Keratinocyte (primary cell): ENCODE measurements at regions not wholly inside any gene's neighbourhood (a gene's known extent, or its start where the extent isn't known, plus 50 kb on each side); places are given as distances from the start of the nearest gene placed in this dataset.

Source experiments
- DNase-seq: peaks from one replicate; pipeline ENCODE4 v3.0.0-alpha.2; 2011; ENCODE audit warnings: low read depth, missing footprints, low spot score
- FAIRE-seq: peaks from 2 replicates; lab custom pipeline; 2011; peaks lifted over from hg19 to GRCh38; lab: Jason Lieb, UNC
- H2AFZ ChIP-seq: 2 replicates; pipeline ENCODE4 v1.6.0; 2012; ENCODE audit warnings: low read length, control low read depth, inconsistent platforms; ENCODE audit not compliant: control insufficient read depth
- H3K27ac ChIP-seq: 2 replicates; pipeline ENCODE4 v1.5.1; 2011; ENCODE audit warnings: low read length; ENCODE audit not compliant: control insufficient read depth, insufficient read depth
- H3K27me3 ChIP-seq: 3 replicates; pipeline ENCODE4 v1.6.0; 2011; ENCODE audit warnings: low read length; ENCODE audit not compliant: control insufficient read depth, insufficient read depth; ENCODE audit errors: extremely low read depth
- H3K36me3 ChIP-seq, 2 experiments: 2 replicates in 1 of 2; 3 replicates in 1 of 2; pipeline ENCODE4 v1.5.1; 2011; ENCODE audit warnings: low read length in 2 of 2, mild to moderate bottlenecking in 1 of 2; ENCODE audit not compliant: control insufficient read depth in 2 of 2, insufficient read depth in 2 of 2; ENCODE audit errors: extremely low read depth in 1 of 2
- H3K4me1 ChIP-seq: 3 replicates; pipeline ENCODE4 v1.5.1; 2011; ENCODE audit warnings: low read length; ENCODE audit not compliant: control insufficient read depth, insufficient read depth; ENCODE audit errors: extremely low read depth
- H3K4me2 ChIP-seq: 3 replicates; pipeline ENCODE4 v1.6.0; 2011; ENCODE audit warnings: low read depth, low read length; ENCODE audit not compliant: control insufficient read depth, insufficient read depth; ENCODE audit errors: extremely low read depth
- H3K4me3 ChIP-seq, 3 experiments: fragments of 200-600 bp in 1 of 3; sonication (generic) in 1 of 3; 2 replicates in 2 of 3; 3 replicates in 1 of 3; pipeline ENCODE4 v1.5.1; 2011 to 2016; ENCODE audit warnings: low read length in 3 of 3, mild to moderate bottlenecking in 3 of 3, control low read depth in 2 of 3, inconsistent platforms in 1 of 3, low read depth in 1 of 3, mixed read lengths in 1 of 3, mixed run types in 1 of 3, moderate library complexity in 1 of 3; ENCODE audit not compliant: control insufficient read depth in 2 of 3, insufficient read depth in 2 of 3; ENCODE audit errors: extremely low read depth in 1 of 3
- H3K79me2 ChIP-seq: 2 replicates; pipeline ENCODE4 v1.6.0; 2012; ENCODE audit warnings: low read length; ENCODE audit not compliant: control insufficient read depth, insufficient read depth
- H3K9ac ChIP-seq: 3 replicates; pipeline ENCODE4 v1.6.0; 2011; ENCODE audit warnings: low read length; ENCODE audit not compliant: control insufficient read depth, insufficient read depth; ENCODE audit errors: extremely low read depth
- H3K9me1 ChIP-seq: 3 replicates; pipeline ENCODE4 v1.6.0; 2011; ENCODE audit warnings: low read length; ENCODE audit not compliant: control insufficient read depth, insufficient read depth; ENCODE audit errors: extremely low read depth
- H3K9me3 ChIP-seq: 2 replicates; pipeline ENCODE4 v1.5.1; 2012; ENCODE audit warnings: low read depth, low read length; ENCODE audit not compliant: control insufficient read depth
- H4K20me1 ChIP-seq: 3 replicates; pipeline ENCODE4 v1.6.0; 2011; ENCODE audit warnings: low read length; ENCODE audit not compliant: control insufficient read depth, insufficient read depth; ENCODE audit errors: extremely low read depth
- EZH2 ChIP-seq: IDR thresholded peaks from one replicate; pipeline ENCODE4 v1.6.1; 2012; ENCODE audit warnings: inconsistent platforms, mild to moderate bottlenecking, low read length, moderate library complexity
- dilution Hi-C: fragments of 300-500 bp; cut with MboI; formaldehyde crosslinking; loops from one replicate; pipeline ENCODE4 v1.7.0; 2020; ENCODE audit warnings: low sequenced_read_pairs; ENCODE audit not compliant: extremely low pct_ligation_motif_present
- TF ChIP-seq, protein P1 (sequence below), 3 experiments: IDR thresholded peaks in 1 of 3; conservative IDR thresholded peaks in 1 of 3; optimal IDR thresholded peaks in 1 of 3; 2 replicates in 2 of 3; 3 replicates in 1 of 3; pipeline versions ENCODE3 to v1.5.1; 2011; ENCODE audit warnings: low read length in 3 of 3, mild to moderate bottlenecking in 3 of 3, moderate library complexity in 2 of 3, control low read depth in 1 of 3, inconsistent platforms in 1 of 3; ENCODE audit not compliant: insufficient read depth in 2 of 3; ENCODE audit errors: extremely low read depth in 1 of 3

DNA sequence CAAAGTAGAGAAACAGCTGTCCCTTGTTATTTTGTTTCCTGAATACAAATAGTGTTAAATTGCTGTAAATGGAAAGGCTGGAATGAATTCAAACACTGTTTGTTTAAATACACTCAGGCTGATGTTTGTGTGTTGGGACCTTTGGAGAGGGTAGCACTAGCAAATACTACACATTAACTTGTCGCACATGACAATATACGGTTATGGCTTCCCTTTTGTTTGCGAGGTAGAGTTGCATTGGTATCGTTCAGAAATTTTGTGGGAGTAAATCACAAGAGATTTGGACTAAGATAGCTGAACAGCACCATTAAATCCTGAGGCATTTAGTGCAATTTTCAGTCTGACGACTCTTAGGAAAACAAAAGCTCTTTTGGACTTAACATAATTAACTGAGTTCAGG is 213.0 kb upstream of the ROBO2 start:
- Histone ChIP-seq H2AFZ (no peak overlapping the region), H3K27me3 (no peaks in the 10 kb centered on the region), H3K4me1 (no peaks in the 10 kb centered on the region), H3K9ac (no peak overlapping the region), H4K20me1 (no peaks in the 10 kb centered on the region), H3K79me2 (no peaks in the 10 kb centered on the region), H3K9me1 (no peaks in the 10 kb centered on the region), H3K9me3 (no peaks in the 10 kb centered on the region), H3K27ac (no peak overlapping the region), H3K4me2 (no peak overlapping the region), H3K36me3 (no peaks in the 10 kb centered on the region), H3K4me3 (no peak overlapping the region)
- FAIRE-seq = no peak
- no peak for TF ChIP-seq EZH2
- TF ChIP-seq, protein P1, sequence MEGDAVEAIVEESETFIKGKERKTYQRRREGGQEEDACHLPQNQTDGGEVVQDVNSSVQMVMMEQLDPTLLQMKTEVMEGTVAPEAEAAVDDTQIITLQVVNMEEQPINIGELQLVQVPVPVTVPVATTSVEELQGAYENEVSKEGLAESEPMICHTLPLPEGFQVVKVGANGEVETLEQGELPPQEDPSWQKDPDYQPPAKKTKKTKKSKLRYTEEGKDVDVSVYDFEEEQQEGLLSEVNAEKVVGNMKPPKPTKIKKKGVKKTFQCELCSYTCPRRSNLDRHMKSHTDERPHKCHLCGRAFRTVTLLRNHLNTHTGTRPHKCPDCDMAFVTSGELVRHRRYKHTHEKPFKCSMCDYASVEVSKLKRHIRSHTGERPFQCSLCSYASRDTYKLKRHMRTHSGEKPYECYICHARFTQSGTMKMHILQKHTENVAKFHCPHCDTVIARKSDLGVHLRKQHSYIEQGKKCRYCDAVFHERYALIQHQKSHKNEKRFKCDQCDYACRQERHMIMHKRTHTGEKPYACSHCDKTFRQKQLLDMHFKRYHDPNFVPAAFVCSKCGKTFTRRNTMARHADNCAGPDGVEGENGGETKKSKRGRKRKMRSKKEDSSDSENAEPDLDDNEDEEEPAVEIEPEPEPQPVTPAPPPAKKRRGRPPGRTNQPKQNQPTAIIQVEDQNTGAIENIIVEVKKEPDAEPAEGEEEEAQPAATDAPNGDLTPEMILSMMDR (optimal IDR thresholded peaks at IDR 0.05 in 1 of 3, IDR thresholded peaks at IDR 0.05 in 1 of 3, conservative IDR thresholded peaks at IDR 0.05 in 1 of 3; ENCODE audit: extremely low read depth in 1 of 3, insufficient read depth in 2 of 3, low read length in 3 of 3) = no peak
- dilution Hi-C loops = no loop called here
- no peak for DNase-seq

DNA sequence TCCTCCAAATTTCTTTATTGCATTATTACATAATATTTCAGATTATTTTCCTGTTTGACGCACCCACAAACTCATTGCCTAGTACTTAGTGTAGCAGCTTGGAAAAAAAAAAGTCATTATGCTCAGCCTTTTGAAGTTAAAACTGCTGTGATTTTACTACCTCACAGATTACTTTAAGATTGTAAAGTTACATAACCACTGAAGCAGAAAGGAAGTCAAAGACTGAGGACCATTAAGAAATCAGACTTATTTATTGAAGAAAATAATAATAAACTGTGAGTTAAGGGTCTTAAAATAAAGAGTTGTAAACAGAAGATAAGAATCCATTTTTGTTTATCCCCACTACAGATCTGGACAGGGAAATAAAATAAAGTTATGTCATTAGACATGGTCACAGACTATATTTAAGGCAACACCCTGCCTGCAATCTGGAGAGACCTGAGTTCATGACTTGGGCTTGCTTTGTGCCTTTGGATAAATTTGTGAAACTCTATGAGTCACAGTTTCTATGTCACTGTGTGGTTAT is 212.1 kb upstream of the ROBO2 start:
- Histone ChIP-seq H3K4me2 (no peak overlapping the region), H3K9ac (no peak overlapping the region), H3K4me3 (no peak overlapping the region), H2AFZ (no peak overlapping the region), H3K4me1 (no peaks in the 10 kb centered on the region), H3K79me2 (no peaks in the 10 kb centered on the region), H3K27ac (no peak overlapping the region), H3K9me1 (no peaks in the 10 kb centered on the region), H3K27me3 (no peaks in the 10 kb centered on the region), H3K36me3 (no peaks in the 10 kb centered on the region), H3K9me3 (no peaks in the 10 kb centered on the region), H4K20me1 (no peaks in the 10 kb centered on the region)
- no peak for TF ChIP-seq EZH2
- TF ChIP-seq, protein P1 (optimal IDR thresholded peaks at IDR 0.05 in 1 of 3, IDR thresholded peaks at IDR 0.05 in 1 of 3, conservative IDR thresholded peaks at IDR 0.05 in 1 of 3; ENCODE audit: extremely low read depth in 1 of 3, insufficient read depth in 2 of 3, low read length in 3 of 3) = no peak
- FAIRE-seq = no peak
- dilution Hi-C loops = no loop called here
- DNase-seq = no peak
